ENCODE measurements at regions not wholly inside any gene's neighbourhood (a gene's known extent, or its start where the extent isn't known, plus 50 kb on each side); places are given as distances from the start of the nearest gene placed in this dataset.

- TF ChIP-seq POLR2A (IDR thresholded peaks at IDR 0.05; ENCODE audit: low read depth, low read length) (no peak), POLR2AphosphoS5 (IDR thresholded peaks at IDR 0.05; ENCODE audit: low read depth, low read length) (no peak), TAF1 (IDR thresholded peaks at IDR 0.05; ENCODE audit: borderline replicate concordance, low read depth, low read length) (no peak)
- DNase-seq (ENCODE audit: insufficient read length) = no peak
- FAIRE-seq = peak; percentile 5
These were observed 163.8 kb upstream of the MBNL1 start for GRCh38 chr3:152104847-152105415.

- FAIRE-seq (no peak), DNase-seq (ENCODE audit: insufficient read length) (no peak)
- TF ChIP-seq POLR2AphosphoS5 (IDR thresholded peaks at IDR 0.05; ENCODE audit: low read depth, low read length) (no peak), POLR2A (IDR thresholded peaks at IDR 0.05; ENCODE audit: low read depth, low read length) (no peak), TAF1 (IDR thresholded peaks at IDR 0.05; ENCODE audit: borderline replicate concordance, low read depth, low read length) (no peak)
These were observed 163.3 kb upstream of the MBNL1 start for GRCh38 chr3:152105446-152105845.

- no peak for FAIRE-seq
- TF ChIP-seq TAF1 (IDR thresholded peaks at IDR 0.05; ENCODE audit: borderline replicate concordance, low read depth, low read length) (no peak), POLR2AphosphoS5 (IDR thresholded peaks at IDR 0.05; ENCODE audit: low read depth, low read length) (no peak), POLR2A (IDR thresholded peaks at IDR 0.05; ENCODE audit: low read depth, low read length) (no peak)
- DNase-seq (ENCODE audit: insufficient read length) = no peak
These were observed 159.7 kb upstream of the MBNL1 start for GRCh38 chr3:152109038-152109437.

- DNase-seq (ENCODE audit: insufficient read length) (no peak), FAIRE-seq (no peak)
- TF ChIP-seq POLR2AphosphoS5 (IDR thresholded peaks at IDR 0.05; ENCODE audit: low read depth, low read length) (no peak), POLR2A (IDR thresholded peaks at IDR 0.05; ENCODE audit: low read depth, low read length) (no peak)
These were observed 155.3 kb upstream of the MBNL1 start for GRCh38 chr3:152113413-152113812.

- FAIRE-seq = no peak
- TF ChIP-seq POLR2A (IDR thresholded peaks at IDR 0.05; ENCODE audit: low read depth, low read length) = no peak
- TF ChIP-seq TAF1 (IDR thresholded peaks at IDR 0.05; ENCODE audit: borderline replicate concordance, low read depth, low read length) = no peak
- TF ChIP-seq POLR2AphosphoS5 (IDR thresholded peaks at IDR 0.05; ENCODE audit: low read depth, low read length) = no peak
- no peak for DNase-seq (ENCODE audit: insufficient read length)
These were observed 154.6 kb upstream of the MBNL1 start for GRCh38 chr3:152113992-152114651.

GRCh38 chr3:152120601-152121269 lies 148.0 kb upstream of the MBNL1 start:
- TF ChIP-seq TAF1 (IDR thresholded peaks at IDR 0.05; ENCODE audit: borderline replicate concordance, low read depth, low read length) (no peak), POLR2AphosphoS5 (IDR thresholded peaks at IDR 0.05; ENCODE audit: low read depth, low read length) (no peak), POLR2A (IDR thresholded peaks at IDR 0.05; ENCODE audit: low read depth, low read length) (no peak)
- FAIRE-seq (no peak), DNase-seq (ENCODE audit: insufficient read length) (no peak)

GRCh38 chr3:152121270-152121636 lies 147.5 kb upstream of the MBNL1 start:
- FAIRE-seq = no peak
- no peak for TF ChIP-seq POLR2A (IDR thresholded peaks at IDR 0.05; ENCODE audit: low read depth, low read length)
- no peak for DNase-seq (ENCODE audit: insufficient read length)

GRCh38 chr3:152122851-152123250 lies 145.9 kb upstream of the MBNL1 start:
- no peak for DNase-seq (ENCODE audit: insufficient read length)
- FAIRE-seq = no peak
- no peak for TF ChIP-seq POLR2A (IDR thresholded peaks at IDR 0.05; ENCODE audit: low read depth, low read length)
- TF ChIP-seq TAF1 (IDR thresholded peaks at IDR 0.05; ENCODE audit: borderline replicate concordance, low read depth, low read length) = no peak
- no peak for TF ChIP-seq POLR2AphosphoS5 (IDR thresholded peaks at IDR 0.05; ENCODE audit: low read depth, low read length)

- TF ChIP-seq POLR2AphosphoS5 (IDR thresholded peaks at IDR 0.05; ENCODE audit: low read depth, low read length) = no peak
- no peak for TF ChIP-seq TAF1 (IDR thresholded peaks at IDR 0.05; ENCODE audit: borderline replicate concordance, low read depth, low read length)
- no peak for TF ChIP-seq POLR2A (IDR thresholded peaks at IDR 0.05; ENCODE audit: low read depth, low read length)
- FAIRE-seq (no peak), DNase-seq (ENCODE audit: insufficient read length) (no peak)
These were observed 145.3 kb upstream of the MBNL1 start for GRCh38 chr3:152123457-152123856.

DNA sequence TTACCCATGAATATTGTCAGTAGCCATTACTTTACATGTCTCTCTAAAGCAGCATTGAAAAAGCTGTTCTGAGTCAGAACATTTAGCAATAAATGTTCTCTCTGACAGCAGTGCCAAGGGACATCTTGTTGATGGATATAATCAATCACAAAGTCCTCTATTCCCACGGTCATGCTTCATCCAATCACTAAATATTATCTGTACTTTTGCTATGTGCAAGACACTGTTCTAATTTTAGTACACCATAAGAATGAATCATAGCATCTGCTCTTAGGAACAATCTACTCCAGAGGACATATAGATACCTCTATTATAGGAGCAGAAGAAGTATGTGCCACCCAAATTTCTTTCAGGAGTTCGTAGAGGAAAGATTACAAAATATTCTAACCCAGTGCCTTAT lies 142.5 kb upstream of the MBNL1 start:
- TF ChIP-seq TAF1 (IDR thresholded peaks at IDR 0.05; ENCODE audit: borderline replicate concordance, low read depth, low read length) = no peak
- no peak for TF ChIP-seq POLR2AphosphoS5 (IDR thresholded peaks at IDR 0.05; ENCODE audit: low read depth, low read length)
- no peak for TF ChIP-seq POLR2A (IDR thresholded peaks at IDR 0.05; ENCODE audit: low read depth, low read length)
- DNase-seq (ENCODE audit: insufficient read length) (no peak), FAIRE-seq (peak; percentile 72)

- FAIRE-seq = peak; percentile 96
- DNase-seq (ENCODE audit: insufficient read length) = peak; percentile 8
- TF ChIP-seq POLR2AphosphoS5 (IDR thresholded peaks at IDR 0.05; ENCODE audit: low read depth, low read length) (no peak), POLR2A (IDR thresholded peaks at IDR 0.05; ENCODE audit: low read depth, low read length) (no peak), TAF1 (IDR thresholded peaks at IDR 0.05; ENCODE audit: borderline replicate concordance, low read depth, low read length) (no peak)
These were observed 141.7 kb upstream of the MBNL1 start for GRCh38 chr3:152127058-152127457.

- TF ChIP-seq POLR2AphosphoS5 (IDR thresholded peaks at IDR 0.05; ENCODE audit: low read depth, low read length) (no peak), POLR2A (IDR thresholded peaks at IDR 0.05; ENCODE audit: low read depth, low read length) (no peak), TAF1 (IDR thresholded peaks at IDR 0.05; ENCODE audit: borderline replicate concordance, low read depth, low read length) (no peak)
- FAIRE-seq (peak; percentile 67), DNase-seq (ENCODE audit: insufficient read length) (no peak)
These were observed 140.4 kb upstream of the MBNL1 start for GRCh38 chr3:152128356-152128755.
